Trophoblast cell (in vitro differentiated cells and primary cell): ENCODE measurements at regions not wholly inside any gene's neighbourhood (a gene's known extent, or its start where the extent isn't known, plus 50 kb on each side); places are given as distances from the start of the nearest gene placed in this dataset.

Experiments
- DNase-seq, 2 donors: peaks; one replicate each; pipeline ENCODE4 v3.0.0-alpha.2; 2016
- H2AFZ ChIP-seq: 2 replicates; pipeline ENCODE4 v1.6.1; 2013; ENCODE audit warnings: low read length, moderate library complexity, mild to moderate bottlenecking; ENCODE audit not compliant: insufficient read depth, poor library complexity
- H2AK5ac ChIP-seq: 2 replicates; pipeline ENCODE4 v1.6.1; 2013; ENCODE audit warnings: mild to moderate bottlenecking, low read length
- H2BK120ac ChIP-seq: 2 replicates; pipeline ENCODE4 v1.6.1; 2013; ENCODE audit warnings: low read length, mild to moderate bottlenecking, moderate library complexity; ENCODE audit not compliant: insufficient read depth, poor library complexity
- H2BK12ac ChIP-seq: 2 replicates; pipeline ENCODE4 v1.6.1; 2013; ENCODE audit warnings: mild to moderate bottlenecking, low read length, moderate library complexity
- H2BK5ac ChIP-seq: 2 replicates; pipeline ENCODE4 v1.6.1; 2013; ENCODE audit warnings: low read length, low read depth, moderate library complexity, mild to moderate bottlenecking; ENCODE audit not compliant: poor library complexity
- H3K14ac ChIP-seq: 2 replicates; pipeline ENCODE4 v1.6.1; 2013; ENCODE audit warnings: mild to moderate bottlenecking, low read length
- H3K18ac ChIP-seq: 2 replicates; pipeline ENCODE4 v1.6.1; 2013; ENCODE audit warnings: mild to moderate bottlenecking, low read length
- H3K23ac ChIP-seq: 2 replicates; pipeline ENCODE4 v1.6.1; 2013; ENCODE audit warnings: low read length
- H3K27ac ChIP-seq: 2 replicates; pipeline ENCODE4 v1.5.1; 2013; ENCODE audit warnings: low read depth, mild to moderate bottlenecking, inconsistent platforms, low read length, moderate library complexity
- H3K27me3 ChIP-seq: 2 replicates; pipeline ENCODE4 v1.6.1; 2013; ENCODE audit warnings: inconsistent platforms, mild to moderate bottlenecking, low read length, moderate library complexity; ENCODE audit not compliant: insufficient read depth
- H3K36me3 ChIP-seq, 2 experiments: 1 replicate in 1 of 2; 2 replicates in 1 of 2; pipeline ENCODE4 v1.6.1; 2013; ENCODE audit warnings: low read length in 2 of 2, mild to moderate bottlenecking in 2 of 2, moderate library complexity in 1 of 2; ENCODE audit not compliant: insufficient read depth in 2 of 2, control insufficient read depth in 1 of 2
- H3K4ac ChIP-seq: 2 replicates; pipeline ENCODE4 v1.6.1; 2013; ENCODE audit warnings: low read depth, mild to moderate bottlenecking, low read length, moderate library complexity
- H3K4me1 ChIP-seq, 2 experiments: 1 replicate in 1 of 2; 2 replicates in 1 of 2; pipeline ENCODE4 v1.6.1; 2013; ENCODE audit warnings: low read length in 2 of 2, mild to moderate bottlenecking in 2 of 2, moderate library complexity in 1 of 2; ENCODE audit not compliant: insufficient read depth in 2 of 2, control insufficient read depth in 1 of 2
- H3K4me2 ChIP-seq: 2 replicates; pipeline ENCODE4 v1.6.1; 2013; ENCODE audit warnings: inconsistent platforms, mild to moderate bottlenecking, low read length, moderate library complexity
- H3K4me3 ChIP-seq: 2 replicates; pipeline ENCODE4 v1.5.1; 2013; ENCODE audit warnings: mild to moderate bottlenecking, low read depth, low read length, inconsistent platforms
- H3K79me1 ChIP-seq: one replicate; pipeline ENCODE4 v1.6.1; 2013; ENCODE audit warnings: low read length
- H3K79me2 ChIP-seq: 2 replicates; pipeline ENCODE4 v1.6.1; 2013; ENCODE audit warnings: low read length, mild to moderate bottlenecking; ENCODE audit not compliant: control insufficient read depth, insufficient read depth, poor library complexity
- H3K9ac ChIP-seq: 2 replicates; pipeline ENCODE4 v1.6.1; 2013; ENCODE audit warnings: mild to moderate bottlenecking, low read length
- H3K9me3 ChIP-seq: 2 replicates; pipeline ENCODE4 v1.6.1; 2013; ENCODE audit warnings: low read depth, mild to moderate bottlenecking, control low read depth, inconsistent platforms, low read length; ENCODE audit not compliant: insufficient read depth
- H4K12ac ChIP-seq: 2 replicates; pipeline ENCODE4 v1.6.1; 2013; ENCODE audit warnings: low read depth, mild to moderate bottlenecking, low read length, moderate library complexity
- H4K8ac ChIP-seq: 2 replicates; pipeline ENCODE4 v1.6.1; 2013; ENCODE audit warnings: low read depth, mild to moderate bottlenecking, low read length, moderate library complexity
- H4K91ac ChIP-seq: one replicate; pipeline ENCODE4 v1.6.1; 2013; ENCODE audit warnings: low read depth, mild to moderate bottlenecking, low read length, moderate library complexity
- WGBS: extraction: QIAGEN DNeasy Blood & Tissue Kit; methylation state at CpG from one replicate; pipeline ENCODE4 v1.1.7; 2013; ENCODE audit warnings: missing lambda C conversion rate; ENCODE audit not compliant: insufficient read length, insufficient coverage; ENCODE audit errors: extremely low coverage; 5-methylcytosine and 5-hydroxymethylcytosine counted together

DNA sequence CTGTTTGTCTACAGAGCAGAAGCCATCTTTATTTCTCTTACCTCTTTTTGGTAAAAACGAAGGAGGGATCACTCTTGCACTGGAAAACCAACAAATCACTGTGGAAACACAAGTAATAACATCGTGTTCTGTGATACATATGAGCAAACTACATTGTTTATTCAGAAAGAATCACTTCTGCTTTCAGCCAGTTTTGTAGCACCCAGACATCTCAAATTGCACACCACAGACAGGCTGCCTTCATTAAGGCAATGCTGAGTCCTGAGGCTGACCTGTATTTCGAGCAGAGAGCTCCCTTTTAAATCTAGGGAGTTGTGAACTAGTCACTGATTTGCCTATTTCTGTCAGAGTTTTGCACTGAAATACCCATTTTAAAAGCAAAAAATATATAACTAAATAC, 1003.2 kb upstream of the FAM98A start:
- Histone ChIP-seq H4K12ac (no peak overlapping the region), H2AK5ac (no peak overlapping the region), H2BK12ac (no peak overlapping the region), H2BK120ac (no peak overlapping the region), H3K27me3 (no peaks in the 10 kb centered on the region), H3K9ac (no peak overlapping the region), H2BK5ac (no peak overlapping the region), H3K79me2 (no peaks in the 10 kb centered on the region), H3K14ac (no peak overlapping the region), H3K4me1 (no peaks in the 10 kb centered on the region), H3K4me2 (no peak overlapping the region), H3K23ac (no peak overlapping the region), H3K9me3 (no peaks in the 10 kb centered on the region), H3K36me3 (no peaks in the 10 kb centered on the region), H3K4ac (no peak overlapping the region), H3K27ac (no peak overlapping the region), H2AFZ (no peak overlapping the region), H3K18ac (no peak overlapping the region), H3K4me3 (no peak overlapping the region), H4K91ac (no peak overlapping the region), H4K8ac (no peak overlapping the region), H3K79me1 (no peaks in the 10 kb centered on the region)
- no CpG with 5 or more reads among the region's 3 CpGs for WGBS
- DNase-seq = no peak

DNA sequence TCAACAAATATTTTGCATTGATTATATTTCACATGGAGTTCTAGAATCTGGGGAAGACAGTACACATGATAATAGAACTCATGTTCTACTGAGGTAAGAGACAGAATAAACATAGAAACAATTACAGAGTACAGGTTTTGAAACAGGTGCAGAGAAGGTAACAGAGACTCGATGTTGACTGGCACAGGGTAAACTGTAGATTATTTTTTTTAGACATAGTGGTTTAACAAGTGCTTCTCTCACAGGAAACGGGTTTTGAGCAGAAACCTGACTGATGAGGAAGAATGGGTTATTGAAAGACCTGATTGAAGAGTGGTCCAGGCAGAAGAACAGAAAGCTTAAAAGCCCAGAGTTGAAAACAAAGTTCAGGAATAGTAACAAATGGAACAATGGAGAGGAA, 1002.5 kb upstream of the FAM98A start:
- no peak overlapping the region for H4K91ac ChIP-seq
- no peak overlapping the region for H4K8ac ChIP-seq
- DNase-seq = no peak
- H4K12ac ChIP-seq = no peak overlapping the region
- H2BK12ac ChIP-seq = no peak overlapping the region
- H3K23ac ChIP-seq = no peak overlapping the region
- no peaks in the 10 kb centered on the region for H3K27me3 ChIP-seq
- no peak overlapping the region for H2BK120ac ChIP-seq
- H3K27ac ChIP-seq = no peak overlapping the region
- no peaks in the 10 kb centered on the region for H3K4me1 ChIP-seq
- H3K4ac ChIP-seq = no peak overlapping the region
- no peak overlapping the region for H2AK5ac ChIP-seq
- no peak overlapping the region for H3K9ac ChIP-seq
- H2AFZ ChIP-seq = no peak overlapping the region
- H3K79me2 ChIP-seq = no peaks in the 10 kb centered on the region
- H3K79me1 ChIP-seq = no peaks in the 10 kb centered on the region
- no peak overlapping the region for H3K14ac ChIP-seq
- no peak overlapping the region for H3K18ac ChIP-seq
- no CpG with 5 or more reads among the region's 2 CpGs for WGBS
- H3K4me2 ChIP-seq = no peak overlapping the region
- no peaks in the 10 kb centered on the region for H3K36me3 ChIP-seq
- no peak overlapping the region for H2BK5ac ChIP-seq
- H3K9me3 ChIP-seq = no peaks in the 10 kb centered on the region
- H3K4me3 ChIP-seq = no peak overlapping the region

DNA sequence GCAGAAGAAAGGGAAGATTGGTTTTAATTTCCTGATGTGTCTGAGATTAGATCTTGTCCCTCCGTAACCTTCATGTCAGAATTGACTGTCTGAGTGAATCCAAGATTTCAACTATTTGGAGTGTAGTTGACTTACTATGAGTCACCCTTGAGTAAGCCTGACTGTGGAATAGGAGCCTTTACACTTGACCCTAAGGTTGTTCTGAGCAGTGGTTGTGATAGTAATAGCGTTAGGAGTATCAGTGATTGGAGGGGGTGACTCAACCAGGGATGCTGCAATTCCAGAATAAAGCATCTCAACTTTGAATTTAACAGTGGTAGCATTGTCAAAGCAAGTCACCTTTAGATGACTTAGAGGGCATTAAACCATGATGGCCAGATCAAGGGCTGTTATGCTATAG, 979.5 kb upstream of the FAM98A start:
- H3K14ac ChIP-seq = no peak overlapping the region
- H4K91ac ChIP-seq = no peak overlapping the region
- no peak overlapping the region for H4K12ac ChIP-seq
- DNase-seq = no peak
- H3K4me1 ChIP-seq = no peaks in the 10 kb centered on the region
- no peak overlapping the region for H3K23ac ChIP-seq
- H3K4me3 ChIP-seq = no peak overlapping the region
- H2AK5ac ChIP-seq = no peak overlapping the region
- no peaks in the 10 kb centered on the region for H3K27me3 ChIP-seq
- H3K9ac ChIP-seq = no peak overlapping the region
- no peak overlapping the region for H2BK120ac ChIP-seq
- H3K9me3 ChIP-seq = no peaks in the 10 kb centered on the region
- H3K36me3 ChIP-seq = no peaks in the 10 kb centered on the region
- no peak overlapping the region for H3K4ac ChIP-seq
- H3K18ac ChIP-seq = no peak overlapping the region
- H3K4me2 ChIP-seq = no peak overlapping the region
- no peaks in the 10 kb centered on the region for H3K79me1 ChIP-seq
- WGBS = no CpG with 5 or more reads among the region's 2 CpGs
- H3K79me2 ChIP-seq = no peaks in the 10 kb centered on the region
- H3K27ac ChIP-seq = no peak overlapping the region
- H4K8ac ChIP-seq = no peak overlapping the region
- H2BK5ac ChIP-seq = no peak overlapping the region
- H2BK12ac ChIP-seq = no peak overlapping the region
- no peak overlapping the region for H2AFZ ChIP-seq

DNA sequence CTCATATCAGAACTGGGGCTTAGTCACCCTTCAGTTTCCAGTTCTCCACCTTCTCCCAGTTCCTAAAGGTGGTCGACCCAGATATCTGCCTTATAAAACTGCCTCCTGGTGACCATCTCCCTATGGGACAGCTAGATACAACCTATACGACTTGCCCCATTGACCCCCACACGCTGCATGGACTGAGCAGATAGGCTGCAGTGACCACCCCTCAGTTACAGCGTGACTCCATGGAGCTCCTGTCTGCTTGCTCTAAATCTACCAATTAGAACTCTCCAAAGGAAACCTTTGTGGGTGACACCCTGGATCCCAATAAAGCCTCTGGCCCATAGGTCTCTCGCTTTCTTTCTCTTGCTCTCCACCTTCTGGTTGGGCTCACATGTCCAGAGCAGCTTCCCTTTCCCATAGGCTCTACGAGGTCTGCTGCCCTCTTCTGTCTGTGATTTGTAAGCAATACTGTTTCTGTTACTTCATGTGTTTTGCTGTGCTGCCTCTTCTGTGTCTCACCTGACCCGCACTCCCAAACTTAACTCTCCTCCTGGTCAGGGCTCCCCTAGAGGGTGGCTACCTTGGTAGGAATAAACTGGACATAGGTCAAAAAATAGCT, 971.3 kb upstream of the FAM98A start:
- H2BK5ac ChIP-seq = no peak overlapping the region

More for the DNA sequence above, 971.3 kb upstream of the FAM98A start:
- Histone ChIP-seq H3K27me3 (no peaks in the 10 kb centered on the region), H3K4me3 (no peak overlapping the region), H4K8ac (no peak overlapping the region), H3K23ac (no peak overlapping the region), H2AFZ (no peak overlapping the region), H3K27ac (no peak overlapping the region), H4K12ac (no peak overlapping the region), H3K9ac (no peak overlapping the region), H3K14ac (no peak overlapping the region), H4K91ac (no peak overlapping the region), H3K4me2 (no peak overlapping the region), H3K36me3 (no peaks in the 10 kb centered on the region), H2BK120ac (no peak overlapping the region), H2BK12ac (no peak overlapping the region), H3K4ac (no peak overlapping the region), H3K9me3 (no peaks in the 10 kb centered on the region), H3K4me1 (no peaks in the 10 kb centered on the region), H2AK5ac (no peak overlapping the region), H3K79me1 (no peaks in the 10 kb centered on the region), H3K79me2 (no peaks in the 10 kb centered on the region), H3K18ac (no peak overlapping the region)
- WGBS = no CpG with 5 or more reads among the region's 7 CpGs
- DNase-seq = peak in 1 of 2 donors; percentile 34
